CD4-positive, alpha-beta T cell (primary cell): ENCODE measurements at regions not wholly inside any gene's neighbourhood (a gene's known extent, or its start where the extent isn't known, plus 50 kb on each side); places are given as distances from the start of the nearest gene placed in this dataset.

Experiments
- ATAC-seq: fragments of 200-7000 bp; cut with Tn5 transposase; one replicate; pipeline ENCODE4 v1.10.0; 2022; ENCODE audit warnings: mild to moderate bottlenecking; ENCODE audit not compliant: poor library complexity
- CTCF ChIA-PET: fragments of 350-600 bp; sonication (Branson Sonifier 250); formaldehyde crosslinking; loops from one replicate; lab custom pipeline; 2021; ENCODE audit warnings: antibody characterized with exemption, inconsistent platforms; lab: Charles Lee
- POLR2A ChIA-PET: fragments of 350-600 bp; sonication (Branson Sonifier 250); formaldehyde crosslinking; loops from one replicate; lab custom pipeline; 2021; ENCODE audit warnings: antibody characterized with exemption, inconsistent platforms; lab: Charles Lee
- DNase-seq, 14 experiments: peaks; one replicate each; pipeline ENCODE4 v3.0.0-alpha.2; 2013 to 2020; ENCODE audit warnings: mixed read lengths in 2 of 14
- H3K27ac ChIP-seq, 2 donors: one replicate each; pipeline versions ENCODE4 v1.5.1 to v1.7.0; 2013; ENCODE audit warnings: low read length in 2 of 2, low read depth in 1 of 2, mild to moderate bottlenecking in 1 of 2
- H3K27me3 ChIP-seq, 2 experiments: 1 replicate in 1 of 2; 2 replicates in 1 of 2; pipeline versions ENCODE4 v1.6.1 to v1.7.0; 2013; ENCODE audit warnings: low read length in 2 of 2, control low read depth in 1 of 2, mild to moderate bottlenecking in 1 of 2, moderate library complexity in 1 of 2; ENCODE audit not compliant: insufficient read depth in 2 of 2, control insufficient read depth in 1 of 2
- H3K36me3 ChIP-seq: one replicate; pipeline ENCODE4 v1.6.1; 2013; ENCODE audit warnings: low read length, control low read depth; ENCODE audit not compliant: insufficient read depth
- H3K4me1 ChIP-seq: one replicate; pipeline ENCODE4 v1.6.1; 2013; ENCODE audit warnings: low read length, control low read depth; ENCODE audit not compliant: insufficient read depth
- H3K4me3 ChIP-seq: one replicate; pipeline ENCODE4 v1.5.1; 2013; ENCODE audit warnings: mild to moderate bottlenecking, low read length, moderate library complexity
- H3K9me3 ChIP-seq, 2 experiments: 1 replicate in 1 of 2; 2 replicates in 1 of 2; pipeline versions ENCODE4 v1.6.1 to v1.7.0; 2013; ENCODE audit warnings: low read length in 2 of 2, mild to moderate bottlenecking in 2 of 2, control low read depth in 1 of 2, moderate library complexity in 1 of 2; ENCODE audit not compliant: control insufficient read depth in 1 of 2, insufficient read depth in 1 of 2
- H3K27ac Mint-ChIP-seq: one replicate; pipeline ENCODE4 v1.8.0; 2020; ENCODE audit warnings: mixed read lengths
- H3K27me3 Mint-ChIP-seq: one replicate; pipeline ENCODE4 v1.8.0; 2021; ENCODE audit warnings: mixed read lengths
- H3K36me3 Mint-ChIP-seq: one replicate; pipeline ENCODE4 v1.8.0; 2021; ENCODE audit warnings: low read depth, mixed read lengths
- H3K4me1 Mint-ChIP-seq: one replicate; pipeline ENCODE4 v1.8.0; 2021; ENCODE audit warnings: low read depth, mixed read lengths
- H3K4me3 Mint-ChIP-seq: one replicate; pipeline ENCODE4 v1.8.0; 2020; ENCODE audit warnings: mild to moderate bottlenecking, mixed read lengths
- H3K9me3 Mint-ChIP-seq: one replicate; pipeline ENCODE4 v1.8.0; 2020; ENCODE audit warnings: mixed read lengths
- intact Hi-C, 2 experiments: fragments of 100-400 bp; cut with DNase I in 1 of 2; cut with micrococcal nuclease in 1 of 2; formaldehyde crosslinking; loops; one replicate each; pipeline versions ENCODE4 v1.15.1 to v1.9.0; 2023 to 2025; cut with DNase I, micrococcal nuclease
- TF ChIP-seq, protein P1 (sequence below): fragments of 200-600 bp; IDR thresholded peaks from one replicate; pipeline ENCODE4 v1.8.0; 2022; ENCODE audit warnings: antibody characterized with exemption, mild to moderate bottlenecking

DNA sequence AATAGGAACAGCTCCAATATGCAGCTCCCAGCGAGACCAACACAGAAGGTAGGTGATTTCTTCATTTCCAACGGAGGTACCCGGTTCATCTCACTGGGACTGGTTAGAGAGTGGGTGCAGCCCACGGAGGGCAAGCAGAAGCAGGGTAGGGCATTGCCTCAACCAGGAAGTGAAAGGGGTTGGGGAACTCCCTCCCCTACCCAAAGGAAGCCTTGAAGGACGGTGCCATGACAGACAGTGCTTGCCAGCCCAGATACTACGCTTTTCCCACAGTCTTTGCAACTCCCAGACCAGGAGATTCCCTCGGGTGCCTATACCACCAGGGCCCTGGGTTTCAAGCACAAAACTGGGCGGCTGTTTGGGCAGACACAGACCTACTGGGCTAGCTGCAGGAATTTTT, 576.9 kb upstream of the NECTIN3 start:
- no peak overlapping the region for H3K4me3 Mint-ChIP-seq
- H3K4me1 Mint-ChIP-seq: no peaks in the 10 kb centered on the region
- no peak overlapping the region for H3K27ac Mint-ChIP-seq
- peaks cover 10% of the 10 kb centered on the region for H3K27me3 Mint-ChIP-seq
- no peaks in the 10 kb centered on the region for H3K36me3 Mint-ChIP-seq
- H3K9me3 Mint-ChIP-seq: no peaks in the 10 kb centered on the region
- Histone ChIP-seq H3K4me3 (no peak overlapping the region), H3K4me1 (no peaks in the 10 kb centered on the region), H3K27ac (no peak overlapping the region), H3K27me3 (no peaks in the 10 kb centered on the region), H3K9me3 (no peaks in the 10 kb centered on the region), H3K36me3 (no peaks in the 10 kb centered on the region)
- CTCF ChIA-PET: interaction anchor here (0.5 kb wide), 1 partner anchor 20 kb away, joined by 3 read pairs; no protein-coding TSS in a partner anchor
- intact Hi-C loops: no loop called here
- DNase-seq (no peak), ATAC-seq (no peak)
- POLR2A ChIA-PET: no interaction called here
- TF ChIP-seq, protein P1, sequence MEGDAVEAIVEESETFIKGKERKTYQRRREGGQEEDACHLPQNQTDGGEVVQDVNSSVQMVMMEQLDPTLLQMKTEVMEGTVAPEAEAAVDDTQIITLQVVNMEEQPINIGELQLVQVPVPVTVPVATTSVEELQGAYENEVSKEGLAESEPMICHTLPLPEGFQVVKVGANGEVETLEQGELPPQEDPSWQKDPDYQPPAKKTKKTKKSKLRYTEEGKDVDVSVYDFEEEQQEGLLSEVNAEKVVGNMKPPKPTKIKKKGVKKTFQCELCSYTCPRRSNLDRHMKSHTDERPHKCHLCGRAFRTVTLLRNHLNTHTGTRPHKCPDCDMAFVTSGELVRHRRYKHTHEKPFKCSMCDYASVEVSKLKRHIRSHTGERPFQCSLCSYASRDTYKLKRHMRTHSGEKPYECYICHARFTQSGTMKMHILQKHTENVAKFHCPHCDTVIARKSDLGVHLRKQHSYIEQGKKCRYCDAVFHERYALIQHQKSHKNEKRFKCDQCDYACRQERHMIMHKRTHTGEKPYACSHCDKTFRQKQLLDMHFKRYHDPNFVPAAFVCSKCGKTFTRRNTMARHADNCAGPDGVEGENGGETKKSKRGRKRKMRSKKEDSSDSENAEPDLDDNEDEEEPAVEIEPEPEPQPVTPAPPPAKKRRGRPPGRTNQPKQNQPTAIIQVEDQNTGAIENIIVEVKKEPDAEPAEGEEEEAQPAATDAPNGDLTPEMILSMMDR: no peak

DNA sequence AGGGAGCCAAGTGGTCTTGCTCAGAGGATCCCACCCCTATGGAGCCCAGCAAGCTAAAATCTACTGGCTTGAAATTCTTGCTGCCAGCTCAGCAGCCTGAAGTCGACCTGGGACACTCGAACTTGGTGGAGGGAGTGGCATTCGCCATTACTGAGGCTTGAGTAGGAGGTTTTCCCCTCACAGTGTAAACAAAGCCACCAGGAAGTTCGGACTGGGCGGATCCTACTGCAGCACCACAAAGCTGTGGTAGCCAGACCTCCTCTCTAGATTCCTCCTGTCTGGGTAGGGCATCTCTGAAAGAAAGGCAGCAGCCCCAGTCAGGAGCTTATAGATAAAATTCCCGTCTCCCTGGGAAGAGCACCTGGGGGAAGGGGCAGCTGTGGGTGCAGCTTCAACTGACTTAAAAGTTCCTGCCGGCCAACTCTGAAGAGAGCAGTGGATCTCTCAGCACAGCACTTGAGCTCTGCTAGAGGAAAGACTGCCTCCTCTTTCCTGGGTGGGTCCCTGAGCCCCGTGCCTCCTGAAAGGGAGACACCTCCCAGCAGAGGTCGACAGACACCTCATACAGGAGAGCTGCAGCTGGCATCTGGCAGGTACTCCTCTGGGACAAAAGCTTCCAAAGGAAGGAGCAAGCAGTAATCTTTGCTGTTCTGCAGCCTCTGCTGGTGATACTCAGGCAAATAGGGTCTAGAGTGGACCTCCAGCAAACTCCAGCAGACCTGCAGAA, 576.3 kb upstream of the NECTIN3 start:
- H3K27me3 Mint-ChIP-seq: peaks cover 4% of the 10 kb centered on the region
- H3K27ac Mint-ChIP-seq: no peak overlapping the region
- intact Hi-C loops: no loop called here
- TF ChIP-seq, protein P1: no peak
- H3K4me3 ChIP-seq: no peak overlapping the region
- DNase-seq: no peak
- H3K4me3 Mint-ChIP-seq: no peak overlapping the region
- ChIA-PET POLR2A (no interaction called here), CTCF (interaction anchor here (0.5 kb wide), 1 partner anchor 20 kb away, joined by 3 read pairs; no protein-coding TSS in a partner anchor)
- no peaks in the 10 kb centered on the region for H3K9me3 ChIP-seq
- no peak overlapping the region for H3K27ac ChIP-seq
- no peaks in the 10 kb centered on the region for H3K36me3 Mint-ChIP-seq
- H3K27me3 ChIP-seq: no peaks in the 10 kb centered on the region
- H3K36me3 ChIP-seq: no peaks in the 10 kb centered on the region
- no peaks in the 10 kb centered on the region for H3K4me1 ChIP-seq
- H3K9me3 Mint-ChIP-seq: no peaks in the 10 kb centered on the region
- no peaks in the 10 kb centered on the region for H3K4me1 Mint-ChIP-seq
- ATAC-seq: no peak

DNA sequence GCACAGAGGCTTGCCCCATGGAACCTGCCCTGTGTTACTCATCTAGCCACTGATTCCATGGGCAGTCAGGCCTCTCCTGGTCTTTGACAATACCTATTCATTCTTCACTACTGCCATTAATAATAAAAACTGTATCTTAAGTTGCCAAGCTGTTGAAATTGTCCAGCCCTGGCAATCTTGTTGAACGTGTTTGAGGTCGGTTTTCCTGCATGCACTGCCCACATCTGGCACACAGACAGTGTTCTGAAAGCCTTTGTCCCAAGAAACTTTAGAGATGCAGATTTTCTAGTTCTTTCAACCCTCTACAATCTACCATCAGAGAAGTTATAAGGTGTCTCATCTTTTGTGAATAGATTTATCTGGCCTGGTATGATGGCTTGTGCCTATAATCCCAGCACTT, 567.2 kb upstream of the NECTIN3 start:
- H3K36me3 ChIP-seq: no peaks in the 10 kb centered on the region
- POLR2A ChIA-PET: no interaction called here

More for the DNA sequence above, 567.2 kb upstream of the NECTIN3 start:
- intact Hi-C loops: no loop called here
- H3K4me3 Mint-ChIP-seq: no peak overlapping the region
- H3K4me3 ChIP-seq: no peak overlapping the region
- no peaks in the 10 kb centered on the region for H3K4me1 ChIP-seq
- H3K27ac Mint-ChIP-seq: no peak overlapping the region
- no peak overlapping the region for H3K27ac ChIP-seq
- no peaks in the 10 kb centered on the region for H3K27me3 ChIP-seq
- DNase-seq: no peak
- ATAC-seq: no peak
- peaks cover 10% of the 10 kb centered on the region for H3K9me3 Mint-ChIP-seq
- H3K27me3 Mint-ChIP-seq: no peaks in the 10 kb centered on the region
- H3K9me3 ChIP-seq: no peaks in the 10 kb centered on the region
- CTCF ChIA-PET: no interaction called here
- H3K4me1 Mint-ChIP-seq: no peaks in the 10 kb centered on the region
- no peaks in the 10 kb centered on the region for H3K36me3 Mint-ChIP-seq
- TF ChIP-seq, protein P1: no peak
